H1 (cell line): ENCODE measurements at regions not wholly inside any gene's neighbourhood (a gene's known extent, or its start where the extent isn't known, plus 50 kb on each side); places are given as distances from the start of the nearest gene placed in this dataset.

Experiments
- ATF2 ChIP-seq: IDR thresholded peaks from 2 replicates; pipeline ENCODE4 v1.6.1; 2012; ENCODE audit warnings: low read length, inconsistent platforms
- BCL11A ChIP-seq, 2 experiments: IDR thresholded peaks; one replicate each; pipeline ENCODE4 v1.6.1; 2011; ENCODE audit warnings: low read depth in 2 of 2, low read length in 2 of 2, mild to moderate bottlenecking in 2 of 2
- EZH2 ChIP-seq: fragments of 200-600 bp; sonication (generic); IDR thresholded peaks from 2 replicates; pipeline ENCODE4 v1.7.1; 2012; ENCODE audit warnings: low read depth, mild to moderate bottlenecking, moderate library complexity, low read length, inconsistent platforms; ENCODE audit not compliant: severe bottlenecking
- FOSL1 ChIP-seq: IDR thresholded peaks from 2 replicates; pipeline ENCODE4 v1.6.1; 2011; ENCODE audit warnings: mild to moderate bottlenecking, low read depth, low read length, moderate library complexity; ENCODE audit not compliant: insufficient read depth
- NRF1 ChIP-seq: IDR thresholded peaks from 2 replicates; pipeline ENCODE4 v1.6.1; 2011; ENCODE audit warnings: mild to moderate bottlenecking, low read depth, low read length, improper control_type of control experiment
- SRF ChIP-seq: IDR thresholded peaks from 2 replicates; pipeline ENCODE4 v1.6.1; 2011; ENCODE audit warnings: mild to moderate bottlenecking, low read depth, low read length, moderate library complexity
- USF2 ChIP-seq: IDR thresholded peaks from 2 replicates; pipeline ENCODE4 v1.6.1; 2011; ENCODE audit warnings: low read length, improper control_type of control experiment

- TF ChIP-seq ATF2 (no peak), SRF (no peak), EZH2 (no peak), USF2 (no peak), FOSL1 (no peak), NRF1 (no peak), BCL11A (IDR thresholded peaks at IDR 0.05; ENCODE audit: low read depth in 2 of 2, low read length in 2 of 2) (no peak)
Observed at GRCh38 chr13:72316716-72317115, 410.7 kb downstream of the MZT1 start (continued).
